HCT116 (cell line): ENCODE measurements at regions not wholly inside any gene's neighbourhood (a gene's known extent, or its start where the extent isn't known, plus 50 kb on each side); places are given as distances from the start of the nearest gene placed in this dataset.

Experiments
- ATAC-seq: fragments of 200-7000 bp; cut with Tn5 transposase; 2 replicates; pipeline ENCODE4 v1.9.1; 2020; ENCODE audit warnings: mild to moderate bottlenecking, moderate library complexity
- BruUV-seq: library from RNA; stranded (reverse); fragments of 400-500 nt; replicated peaks from 2 replicates; lab custom pipeline; 2021; lab: Mats Ljungman, UMichigan
- CTCF ChIA-PET: fragments of 300-600 bp; sonication (Branson Sonifier 250); formaldehyde crosslinking; loops from one replicate; lab custom pipeline; 2021; ENCODE audit warnings: antibody characterized with exemption; lab: Charles Lee
- POLR2A ChIA-PET: fragments of 300-600, 350-600 bp; sonication (Branson Sonifier 250); formaldehyde crosslinking; loops from one replicate; lab custom pipeline; 2021; ENCODE audit warnings: antibody characterized with exemption; lab: Charles Lee
- RAD21 ChIA-PET, 2 experiments: fragments of 300-600 bp; sonication (Branson Sonifier 250); formaldehyde crosslinking; loops; one replicate each; lab custom pipeline; 2023; ENCODE audit warnings: low total read pairs in 2 of 2; ENCODE audit not compliant: uncharacterized antibody in 2 of 2, unreplicated experiment in 2 of 2, low non-redundant PET in 1 of 2; lab: Charles Lee
- DNase-seq: peaks from one replicate; pipeline ENCODE4 v3.0.0-alpha.2; 2010; ENCODE audit warnings: low read depth, low spot score
- H2AFZ ChIP-seq: fragments of 200-600 bp; shearing (Covaris generic), sonication (generic); 2 replicates; pipeline ENCODE4 v1.6.1; 2017; ENCODE audit warnings: low read depth, mixed run types, mixed read lengths, antibody characterized with exemption, low read length; ENCODE audit not compliant: poor library complexity, severe bottlenecking
- H3K27ac ChIP-seq: 2 replicates; pipeline ENCODE4 v1.5.1; 2012; ENCODE audit warnings: low read depth, low read length
- H3K27me3 ChIP-seq: fragments of 200-600 bp; sonication (generic); 2 replicates; pipeline ENCODE4 v1.6.1; 2016; ENCODE audit warnings: mixed run types, low read length, mixed read lengths; ENCODE audit not compliant: insufficient read depth
- H3K36me3 ChIP-seq, 2 experiments: fragments of 200-500 bp in 1 of 2; fragments of 200-600 bp in 1 of 2; sonication (Bioruptor generic) in 1 of 2; sonication (generic) in 1 of 2; 2 replicates each; pipeline versions ENCODE4 v1.5.1 to v1.6.1; 2014 to 2016; ENCODE audit warnings: low read length in 2 of 2, inconsistent platforms in 1 of 2, mixed read lengths in 1 of 2, mixed run types in 1 of 2; ENCODE audit not compliant: insufficient read depth in 2 of 2, control insufficient read depth in 1 of 2
- H3K4me1 ChIP-seq, 2 experiments: fragments of 200-600 bp in 1 of 2; sonication (generic) in 1 of 2; 2 replicates each; pipeline versions ENCODE4 v1.5.1 to v1.6.1; 2012 to 2017; ENCODE audit warnings: low read length in 2 of 2, inconsistent platforms in 1 of 2, mild to moderate bottlenecking in 1 of 2, mixed read lengths in 1 of 2, mixed run types in 1 of 2, moderate library complexity in 1 of 2; ENCODE audit not compliant: insufficient read depth in 2 of 2, control insufficient read depth in 1 of 2
- H3K4me2 ChIP-seq: fragments of 200-600 bp; sonication (generic); 2 replicates; pipeline ENCODE4 v1.6.1; 2017; ENCODE audit warnings: mixed run types, low read length, mixed read lengths
- H3K4me3 ChIP-seq, 2 experiments: fragments of 200-600 bp in 1 of 2; sonication (generic) in 1 of 2; replicated peaks in 1 of 2; 2 replicates each; pipeline ENCODE4 v1.5.1; 2011 to 2016; ENCODE audit warnings: low read length in 2 of 2, control low read depth in 1 of 2, low read depth in 1 of 2, mild to moderate bottlenecking in 1 of 2, mixed read lengths in 1 of 2, mixed run types in 1 of 2
- H3K79me2 ChIP-seq: fragments of 200-600 bp; sonication (generic); 2 replicates; pipeline ENCODE4 v1.6.1; 2017; ENCODE audit warnings: mild to moderate bottlenecking, mixed run types, low read length, moderate library complexity, mixed read lengths; ENCODE audit not compliant: insufficient read depth
- H3K9ac ChIP-seq: fragments of 200-600 bp; sonication (generic); 2 replicates; pipeline ENCODE4 v1.6.1; 2016; ENCODE audit warnings: low read length, mixed read lengths
- H3K9me2 ChIP-seq: fragments of 200-600 bp; sonication (generic), shearing (Covaris generic); 2 replicates; pipeline ENCODE4 v1.6.1; 2017; ENCODE audit warnings: mixed run types, mild to moderate bottlenecking, moderate library complexity; ENCODE audit not compliant: insufficient read depth
- H3K9me3 ChIP-seq, 2 experiments: fragments of 200-500 bp in 1 of 2; fragments of 200-600 bp in 1 of 2; sonication (Bioruptor generic) in 1 of 2; sonication (generic) in 1 of 2; 2 replicates each; pipeline ENCODE4 v1.6.1; 2014 to 2017; ENCODE audit warnings: low read length in 2 of 2, mixed read lengths in 2 of 2, inconsistent platforms in 1 of 2, low read depth in 1 of 2, mild to moderate bottlenecking in 1 of 2, mixed run types in 1 of 2, moderate library complexity in 1 of 2; ENCODE audit not compliant: control insufficient read depth in 1 of 2, insufficient read depth in 1 of 2
- H4K20me1 ChIP-seq: fragments of 200-600 bp; sonication (generic), shearing (Covaris generic); 2 replicates; pipeline ENCODE4 v1.6.1; 2017; ENCODE audit warnings: mixed run types, mild to moderate bottlenecking, moderate library complexity; ENCODE audit not compliant: insufficient read depth
- CBX3 ChIP-seq: IDR thresholded peaks from 2 replicates; pipeline ENCODE4 v1.6.1; 2012; ENCODE audit warnings: low read depth
- CEBPB ChIP-seq: IDR thresholded peaks from 2 replicates; pipeline ENCODE4 v1.6.1; 2012; ENCODE audit warnings: low read depth
- EGR1 ChIP-seq: IDR thresholded peaks from 2 replicates; pipeline ENCODE4 v1.6.1; 2012; ENCODE audit warnings: low read depth
- JUND ChIP-seq: IDR thresholded peaks from 2 replicates; pipeline ENCODE4 v1.6.1; 2012
- RAD21 ChIP-seq: IDR thresholded peaks from 2 replicates; pipeline ENCODE4 v1.6.1; 2012; ENCODE audit warnings: low read depth, mild to moderate bottlenecking
- SIN3A ChIP-seq: IDR thresholded peaks from 2 replicates; pipeline ENCODE4 v1.6.1; 2012; ENCODE audit warnings: low read depth
- TCF7L2 ChIP-seq: IDR thresholded peaks from 2 replicates; pipeline ENCODE4 v1.7.0; 2011; ENCODE audit warnings: borderline replicate concordance, inconsistent platforms; ENCODE audit not compliant: insufficient read depth, insufficient read length; ENCODE audit errors: extremely low read depth
- YY1 ChIP-seq: IDR thresholded peaks from 2 replicates; pipeline ENCODE4 v1.6.1; 2011; ENCODE audit warnings: low read length, low read depth, moderate library complexity, mild to moderate bottlenecking; ENCODE audit not compliant: insufficient replicate concordance; ENCODE audit errors: extremely low read depth
- ZFX ChIP-seq: fragments of 450-650 bp; IDR thresholded peaks from 2 replicates; pipeline ENCODE4 v1.6.1; 2017
- intact Hi-C: fragments of 100-400 bp; cut with micrococcal nuclease; formaldehyde crosslinking; loops from 2 replicates; pipeline ENCODE4 v1.10.0; 2022
- TF ChIP-seq, protein P1 (sequence below): IDR thresholded peaks from 2 replicates; pipeline ENCODE4 v1.6.1; 2011; ENCODE audit warnings: mild to moderate bottlenecking, low read length, moderate library complexity; ENCODE audit not compliant: insufficient replicate concordance; ENCODE audit errors: extremely low read depth
- TF ChIP-seq, protein P2 (sequence below): IDR thresholded peaks from 2 replicates; pipeline ENCODE4 v1.6.1; 2012
- TF ChIP-seq, protein P3 (sequence below): IDR thresholded peaks from 2 replicates; pipeline ENCODE4 v1.6.1; 2012
- TF ChIP-seq, protein P4 (sequence below), 3 experiments: fragments of 200-600 bp in 1 of 3; sonication (generic) in 1 of 3; IDR thresholded peaks in 2 of 3; conservative IDR thresholded peaks in 1 of 3; 2 replicates each; pipeline ENCODE4 v1.5.1; 2012 to 2017; ENCODE audit warnings: low read depth in 2 of 3, low read length in 2 of 3, antibody characterized with exemption in 1 of 3, borderline replicate concordance in 1 of 3, control low read depth in 1 of 3, mild to moderate bottlenecking in 1 of 3, mixed read lengths in 1 of 3, mixed run types in 1 of 3, moderate library complexity in 1 of 3; ENCODE audit not compliant: insufficient read depth in 1 of 3

DNA sequence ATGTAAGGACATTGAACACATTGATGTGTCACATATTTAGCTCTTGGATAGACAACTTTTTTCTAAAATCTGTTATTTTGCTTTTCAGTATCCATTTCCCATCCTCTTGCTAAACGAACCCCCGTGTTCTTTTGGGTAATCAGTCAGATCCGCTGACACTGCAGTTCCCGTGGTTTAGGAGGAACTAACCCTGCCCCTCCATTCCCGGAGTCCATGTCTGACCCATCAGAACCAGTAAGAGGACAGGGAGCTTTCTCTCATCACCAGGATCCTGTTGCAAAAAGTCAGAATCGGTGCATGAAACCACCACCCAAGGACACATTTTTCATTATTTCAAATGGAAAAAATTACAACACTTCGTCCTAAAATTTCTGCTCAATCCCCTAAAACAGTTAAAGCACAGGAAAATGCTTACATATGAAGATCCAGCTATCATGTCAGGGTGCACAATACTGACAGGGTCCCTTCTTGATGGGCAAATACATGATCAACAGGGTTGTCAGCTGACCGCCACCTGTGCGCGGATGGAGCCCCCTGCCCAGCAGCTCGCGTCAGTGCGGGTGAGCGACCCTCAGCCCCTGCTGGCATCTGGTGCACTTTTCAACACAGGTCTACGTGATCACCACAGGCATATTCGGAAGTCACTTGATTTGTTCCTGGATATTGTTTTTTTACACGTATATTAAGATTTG lies 276.8 kb downstream of the ADGRD1 start (continued):
- TF ChIP-seq, protein P1, sequence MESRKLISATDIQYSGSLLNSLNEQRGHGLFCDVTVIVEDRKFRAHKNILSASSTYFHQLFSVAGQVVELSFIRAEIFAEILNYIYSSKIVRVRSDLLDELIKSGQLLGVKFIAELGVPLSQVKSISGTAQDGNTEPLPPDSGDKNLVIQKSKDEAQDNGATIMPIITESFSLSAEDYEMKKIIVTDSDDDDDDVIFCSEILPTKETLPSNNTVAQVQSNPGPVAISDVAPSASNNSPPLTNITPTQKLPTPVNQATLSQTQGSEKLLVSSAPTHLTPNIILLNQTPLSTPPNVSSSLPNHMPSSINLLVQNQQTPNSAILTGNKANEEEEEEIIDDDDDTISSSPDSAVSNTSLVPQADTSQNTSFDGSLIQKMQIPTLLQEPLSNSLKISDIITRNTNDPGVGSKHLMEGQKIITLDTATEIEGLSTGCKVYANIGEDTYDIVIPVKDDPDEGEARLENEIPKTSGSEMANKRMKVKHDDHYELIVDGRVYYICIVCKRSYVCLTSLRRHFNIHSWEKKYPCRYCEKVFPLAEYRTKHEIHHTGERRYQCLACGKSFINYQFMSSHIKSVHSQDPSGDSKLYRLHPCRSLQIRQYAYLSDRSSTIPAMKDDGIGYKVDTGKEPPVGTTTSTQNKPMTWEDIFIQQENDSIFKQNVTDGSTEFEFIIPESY = no peak
- no peak for TF ChIP-seq CBX3
- TF ChIP-seq, protein P2, sequence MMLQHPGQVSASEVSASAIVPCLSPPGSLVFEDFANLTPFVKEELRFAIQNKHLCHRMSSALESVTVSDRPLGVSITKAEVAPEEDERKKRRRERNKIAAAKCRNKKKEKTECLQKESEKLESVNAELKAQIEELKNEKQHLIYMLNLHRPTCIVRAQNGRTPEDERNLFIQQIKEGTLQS = no peak
- TF ChIP-seq, protein P3, sequence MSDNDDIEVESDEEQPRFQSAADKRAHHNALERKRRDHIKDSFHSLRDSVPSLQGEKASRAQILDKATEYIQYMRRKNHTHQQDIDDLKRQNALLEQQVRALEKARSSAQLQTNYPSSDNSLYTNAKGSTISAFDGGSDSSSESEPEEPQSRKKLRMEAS = no peak
- no peak for TF ChIP-seq RAD21
- no peak for TF ChIP-seq SIN3A
- TF ChIP-seq ZFX = no peak

DNA sequence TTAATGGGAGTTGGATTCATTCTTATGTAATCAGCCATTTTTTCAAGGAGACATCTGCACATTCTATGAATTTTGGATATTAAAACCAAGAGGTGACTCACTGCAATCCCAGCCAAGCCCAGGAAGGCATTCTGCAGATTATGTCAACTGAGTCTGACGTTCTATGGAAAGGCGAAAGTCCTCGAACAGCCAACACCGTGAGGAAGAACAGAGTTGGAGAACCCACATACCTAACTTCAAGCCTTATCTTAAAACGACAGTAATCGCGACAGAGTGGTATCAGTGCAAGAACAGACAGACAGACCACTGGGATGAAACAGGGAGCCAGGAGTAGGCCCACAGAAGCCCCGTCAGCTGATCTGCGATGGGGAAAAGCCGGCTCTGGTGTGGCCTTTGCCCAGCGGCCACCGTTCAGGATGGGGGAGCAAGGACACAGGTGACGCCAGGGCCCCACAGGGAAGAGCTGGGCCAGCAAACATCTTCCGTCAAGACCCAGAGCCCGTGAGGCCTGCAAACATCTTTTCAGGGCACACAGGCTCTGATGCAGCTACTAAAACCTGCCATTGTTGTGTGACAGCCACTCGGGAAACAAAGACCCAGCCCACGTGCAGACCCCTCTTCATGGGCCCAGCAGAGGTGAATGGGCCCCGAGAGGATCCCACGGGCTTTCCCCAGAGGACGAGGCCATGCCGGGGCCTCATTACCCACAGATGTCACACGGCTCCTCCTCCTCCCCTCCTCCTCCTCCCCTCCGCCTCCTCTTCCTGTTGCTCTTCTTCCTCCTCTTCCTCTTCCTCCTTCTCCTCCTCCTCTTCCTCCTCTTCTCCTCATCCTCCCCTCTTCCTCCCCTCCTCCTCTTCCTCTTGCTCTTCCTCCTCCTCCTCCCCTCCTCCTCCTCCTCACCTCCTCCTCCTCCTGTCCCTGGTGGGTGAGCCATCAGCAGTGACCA lies 277.6 kb downstream of the ADGRD1 start:
- no TSS peak for BruUV-seq
- POLR2A ChIA-PET = no interaction called here
- H3K79me2 ChIP-seq = no peaks in the 10 kb centered on the region
- no peaks in the 10 kb centered on the region for H3K27me3 ChIP-seq
- no peaks in the 10 kb centered on the region for H4K20me1 ChIP-seq
- ATAC-seq (no peak), DNase-seq (no peak)
- no peak overlapping the region for H3K4me2 ChIP-seq
- TF ChIP-seq TCF7L2 = no peak
- no peak for TF ChIP-seq ZFX
- TF ChIP-seq, protein P4, sequence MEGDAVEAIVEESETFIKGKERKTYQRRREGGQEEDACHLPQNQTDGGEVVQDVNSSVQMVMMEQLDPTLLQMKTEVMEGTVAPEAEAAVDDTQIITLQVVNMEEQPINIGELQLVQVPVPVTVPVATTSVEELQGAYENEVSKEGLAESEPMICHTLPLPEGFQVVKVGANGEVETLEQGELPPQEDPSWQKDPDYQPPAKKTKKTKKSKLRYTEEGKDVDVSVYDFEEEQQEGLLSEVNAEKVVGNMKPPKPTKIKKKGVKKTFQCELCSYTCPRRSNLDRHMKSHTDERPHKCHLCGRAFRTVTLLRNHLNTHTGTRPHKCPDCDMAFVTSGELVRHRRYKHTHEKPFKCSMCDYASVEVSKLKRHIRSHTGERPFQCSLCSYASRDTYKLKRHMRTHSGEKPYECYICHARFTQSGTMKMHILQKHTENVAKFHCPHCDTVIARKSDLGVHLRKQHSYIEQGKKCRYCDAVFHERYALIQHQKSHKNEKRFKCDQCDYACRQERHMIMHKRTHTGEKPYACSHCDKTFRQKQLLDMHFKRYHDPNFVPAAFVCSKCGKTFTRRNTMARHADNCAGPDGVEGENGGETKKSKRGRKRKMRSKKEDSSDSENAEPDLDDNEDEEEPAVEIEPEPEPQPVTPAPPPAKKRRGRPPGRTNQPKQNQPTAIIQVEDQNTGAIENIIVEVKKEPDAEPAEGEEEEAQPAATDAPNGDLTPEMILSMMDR (IDR thresholded peaks at IDR 0.05 in 2 of 3, conservative IDR thresholded peaks at IDR 0.05 in 1 of 3; ENCODE audit: borderline replicate concordance in 1 of 3, insufficient read depth in 1 of 3, low read depth in 2 of 3, low read length in 2 of 3) = no peak
- TF ChIP-seq JUND = no peak
- TF ChIP-seq, protein P1 = no peak
- TF ChIP-seq CEBPB = no peak
- TF ChIP-seq YY1 = no peak
- TF ChIP-seq EGR1 = no peak
- H2AFZ ChIP-seq = no peak overlapping the region
- intact Hi-C loops = no loop called here
- H3K4me1 ChIP-seq = peaks cover 6 to 14% of the 10 kb centered on the region in 2 experiments; a peak in 3 of 4 replicates
- CTCF ChIA-PET = no interaction called here
- H3K4me3 ChIP-seq = no peak overlapping the region
- H3K9ac ChIP-seq = no peak overlapping the region
- H3K27ac ChIP-seq = no peak overlapping the region
- no peaks in the 10 kb centered on the region for H3K9me2 ChIP-seq
- no peaks in the 10 kb centered on the region for H3K36me3 ChIP-seq
- RAD21 ChIA-PET = no interaction called here
- H3K9me3 ChIP-seq = no peaks in the 10 kb centered on the region
